ENCODE measurements at regions not wholly inside any gene's neighbourhood (a gene's known extent, or its start where the extent isn't known, plus 50 kb on each side); places are given as distances from the start of the nearest gene placed in this dataset.

DNA sequence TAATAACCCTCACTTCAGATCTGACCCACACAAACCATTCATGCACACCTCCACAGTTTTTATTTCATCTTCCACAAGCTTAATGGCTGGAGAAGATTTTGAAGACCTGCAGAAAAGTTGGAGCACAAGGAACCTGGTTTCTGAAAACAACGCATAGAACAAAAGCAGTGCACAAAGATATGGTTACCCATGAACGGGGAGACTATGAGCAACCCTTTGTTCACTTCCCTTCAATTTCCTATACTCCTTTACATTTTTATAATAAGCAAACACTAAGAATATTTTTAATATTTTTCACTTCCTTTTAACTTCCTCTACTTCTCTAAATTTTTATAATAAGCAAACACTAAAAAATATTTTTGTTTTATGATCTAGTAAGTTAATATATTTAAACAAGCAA, 103.5 kb upstream of the UBE2E2 start:
- DNase-seq (ENCODE audit: low spot score): no peak

DNA sequence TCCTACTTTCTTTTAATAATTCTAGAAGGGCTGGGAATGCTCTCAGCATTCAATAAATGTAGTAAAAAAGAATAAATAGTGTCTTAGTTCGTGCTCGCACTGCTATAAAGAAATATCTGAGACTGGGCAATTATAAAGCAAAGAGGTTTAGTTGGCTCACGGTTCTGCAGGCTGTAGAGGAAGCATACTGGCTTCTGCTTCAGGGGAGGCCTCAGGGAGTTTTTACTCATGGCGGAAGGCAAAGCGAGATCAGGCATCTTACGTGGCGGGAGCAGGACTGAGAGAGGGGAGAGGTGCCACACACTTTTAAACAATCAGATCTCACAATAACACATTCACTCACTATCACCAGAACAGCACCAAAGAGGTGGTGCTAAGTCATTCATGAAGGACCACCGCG, 103.0 kb upstream of the UBE2E2 start:
- DNase-seq (ENCODE audit: low spot score): no peak

DNA sequence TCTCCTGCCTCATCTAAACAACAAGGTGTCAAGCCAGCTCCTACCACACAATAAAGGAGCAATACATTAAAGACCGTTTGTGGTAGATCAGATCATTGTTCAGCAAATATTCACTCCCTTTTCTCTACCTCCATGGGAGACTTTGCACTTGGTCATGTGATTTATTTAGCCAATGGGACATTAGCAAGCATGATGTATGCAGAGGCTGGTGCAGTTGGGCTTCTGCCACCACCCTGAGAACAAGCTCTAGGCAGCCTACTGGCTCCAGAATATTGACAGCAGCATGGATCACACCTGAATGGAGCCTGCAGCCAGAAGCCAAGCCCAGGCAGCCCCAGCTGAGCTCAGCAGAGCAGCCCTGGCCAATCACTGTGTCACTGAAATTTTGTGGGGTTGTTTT, 99.4 kb upstream of the UBE2E2 start:
- no peak for DNase-seq (ENCODE audit: low spot score)

DNA sequence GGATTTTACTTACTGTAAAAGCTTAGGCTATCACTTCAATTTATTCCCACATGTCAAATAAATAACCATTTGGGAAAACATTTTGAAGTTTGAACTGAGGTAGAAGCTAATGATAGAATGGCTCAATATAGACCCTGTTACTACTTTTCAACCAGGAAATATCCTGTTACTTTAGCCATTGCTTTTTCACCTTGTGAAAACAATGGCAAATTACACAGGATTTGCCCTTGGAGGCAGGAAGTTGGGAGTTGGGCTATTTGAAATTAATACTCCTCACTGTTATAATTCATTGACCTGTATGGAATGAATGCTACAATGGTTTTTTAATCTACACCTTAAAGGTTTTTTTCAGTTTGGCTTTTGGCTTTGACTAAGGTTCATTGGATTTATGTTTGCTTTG, 98.1 kb upstream of the UBE2E2 start:
- DNase-seq (ENCODE audit: low spot score): no peak

DNA sequence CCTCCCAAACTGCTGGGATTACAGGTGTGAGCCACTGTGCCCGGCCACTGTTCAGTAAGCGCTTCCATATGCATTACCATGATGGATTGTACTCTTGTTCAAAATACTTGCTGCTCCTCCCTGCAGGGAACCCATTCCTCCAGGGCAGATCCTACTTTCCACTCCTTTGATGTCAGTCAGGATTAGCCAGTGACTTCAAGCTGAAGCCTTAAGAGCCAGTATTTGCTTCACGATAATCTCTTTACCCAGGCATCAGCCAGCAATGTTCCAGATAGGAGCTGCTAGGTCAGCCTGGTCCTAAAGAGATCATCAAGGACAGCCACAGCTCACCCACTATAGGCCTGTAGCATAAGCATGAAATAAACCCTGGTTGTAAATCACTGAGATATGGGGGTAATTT, 96.5 kb upstream of the UBE2E2 start:
- DNase-seq (ENCODE audit: low spot score): no peak

DNA sequence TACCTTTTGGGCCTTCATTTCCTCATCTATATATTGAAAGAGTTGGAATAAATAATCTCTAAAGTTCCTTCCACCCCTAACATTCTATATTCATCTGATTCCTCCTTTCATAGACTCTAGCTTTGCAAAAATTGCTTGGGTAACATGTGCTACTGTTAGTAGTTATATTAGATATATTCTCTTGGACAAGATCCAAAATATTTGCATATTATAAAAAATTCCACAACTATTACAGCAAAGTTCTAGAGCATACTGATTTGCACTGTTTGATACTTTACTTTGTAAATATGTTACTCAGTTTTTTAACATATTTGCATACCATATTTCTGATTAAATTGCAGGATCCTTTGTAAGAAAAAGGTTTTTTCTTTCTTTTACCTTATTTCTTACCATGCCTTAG, 95.9 kb upstream of the UBE2E2 start:
- no peak for DNase-seq (ENCODE audit: low spot score)

DNA sequence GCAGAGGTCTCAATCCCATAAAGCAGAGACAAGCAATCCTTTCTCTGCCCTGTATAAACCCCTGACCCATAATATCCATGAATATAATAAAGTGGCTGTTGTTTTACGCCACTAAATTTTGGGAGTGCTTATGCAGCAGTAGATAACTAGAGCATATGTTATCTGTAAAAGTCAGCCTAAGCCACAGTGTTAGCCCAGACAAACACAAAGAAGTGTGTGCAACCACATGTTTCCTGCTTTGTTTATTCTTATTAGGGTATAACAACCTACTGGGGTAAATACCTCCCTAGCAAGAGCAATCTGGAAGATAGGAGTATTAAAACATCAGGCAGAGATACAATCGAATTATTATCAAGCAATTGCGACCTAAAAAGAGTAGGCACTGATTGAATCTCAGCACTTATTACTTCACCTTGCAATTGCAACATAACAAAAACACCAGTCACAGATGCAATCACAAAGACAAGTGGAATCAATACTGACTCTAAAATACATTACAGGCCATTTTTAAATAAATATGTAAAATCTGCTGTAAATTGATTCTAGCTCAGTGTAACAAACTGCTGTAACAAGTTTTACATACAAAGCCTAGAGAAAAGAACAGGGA, 94.6 kb upstream of the UBE2E2 start:
- no peak for DNase-seq (ENCODE audit: low spot score)

DNA sequence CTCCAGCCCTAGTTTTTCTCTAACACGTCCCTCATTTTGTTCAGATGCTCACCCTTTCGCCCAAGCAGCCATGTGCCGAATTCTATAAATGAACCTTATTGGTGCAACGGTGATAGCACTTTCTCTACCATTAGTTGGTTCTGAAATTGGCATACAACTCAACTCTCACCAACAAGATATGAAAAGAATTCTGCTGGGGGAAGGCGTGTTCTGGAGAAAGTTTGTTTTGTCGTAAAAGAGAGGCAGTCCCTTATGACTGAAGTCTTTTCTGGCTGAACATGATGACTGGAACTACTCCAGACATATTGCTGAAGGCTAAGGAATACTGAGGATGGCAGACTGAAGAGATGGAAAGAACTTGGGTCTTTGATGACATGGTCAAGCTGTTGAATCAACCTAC, 91.8 kb upstream of the UBE2E2 start:
- DNase-seq (ENCODE audit: low spot score): no peak

DNA sequence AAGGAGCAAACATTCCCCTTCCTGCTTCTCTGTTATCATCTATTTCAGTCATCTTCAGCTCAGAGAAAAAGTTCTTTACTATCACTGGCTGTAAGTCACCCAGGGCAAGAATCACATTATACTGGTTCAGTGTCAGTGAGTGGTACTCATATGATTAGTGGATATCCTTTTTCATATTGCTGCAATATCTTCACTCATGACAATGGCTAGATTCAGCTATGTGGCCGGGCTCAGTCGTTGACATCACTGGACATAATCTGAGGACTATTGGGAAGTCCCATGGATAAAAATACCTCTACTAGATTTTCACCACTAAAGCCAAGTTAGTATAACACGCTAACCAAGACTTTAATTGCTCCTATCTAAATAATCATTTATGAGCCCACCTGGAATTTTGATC, 91.3 kb upstream of the UBE2E2 start:
- DNase-seq (ENCODE audit: low spot score): no peak

DNA sequence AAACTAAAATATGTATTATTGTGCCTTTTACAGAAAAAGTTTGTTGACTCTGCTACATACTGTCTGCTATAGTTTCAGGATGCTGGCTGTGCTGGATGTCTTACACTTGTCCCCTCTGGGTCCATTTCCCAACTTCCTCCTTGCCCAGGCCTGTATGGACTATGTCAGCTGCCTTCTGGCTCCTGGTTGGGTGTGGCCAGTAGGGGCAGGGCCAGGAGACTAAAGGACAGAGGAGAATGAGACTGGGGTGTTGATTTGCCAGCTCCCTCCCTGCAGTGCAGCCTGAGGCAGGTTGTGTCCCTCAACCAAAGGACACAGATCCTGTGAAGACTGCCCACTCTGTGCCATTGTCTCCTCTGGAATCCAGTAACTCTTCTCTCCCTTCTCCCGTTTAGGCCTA, 90.6 kb upstream of the UBE2E2 start:
- peak; percentile 43 for DNase-seq (ENCODE audit: low spot score)

DNA sequence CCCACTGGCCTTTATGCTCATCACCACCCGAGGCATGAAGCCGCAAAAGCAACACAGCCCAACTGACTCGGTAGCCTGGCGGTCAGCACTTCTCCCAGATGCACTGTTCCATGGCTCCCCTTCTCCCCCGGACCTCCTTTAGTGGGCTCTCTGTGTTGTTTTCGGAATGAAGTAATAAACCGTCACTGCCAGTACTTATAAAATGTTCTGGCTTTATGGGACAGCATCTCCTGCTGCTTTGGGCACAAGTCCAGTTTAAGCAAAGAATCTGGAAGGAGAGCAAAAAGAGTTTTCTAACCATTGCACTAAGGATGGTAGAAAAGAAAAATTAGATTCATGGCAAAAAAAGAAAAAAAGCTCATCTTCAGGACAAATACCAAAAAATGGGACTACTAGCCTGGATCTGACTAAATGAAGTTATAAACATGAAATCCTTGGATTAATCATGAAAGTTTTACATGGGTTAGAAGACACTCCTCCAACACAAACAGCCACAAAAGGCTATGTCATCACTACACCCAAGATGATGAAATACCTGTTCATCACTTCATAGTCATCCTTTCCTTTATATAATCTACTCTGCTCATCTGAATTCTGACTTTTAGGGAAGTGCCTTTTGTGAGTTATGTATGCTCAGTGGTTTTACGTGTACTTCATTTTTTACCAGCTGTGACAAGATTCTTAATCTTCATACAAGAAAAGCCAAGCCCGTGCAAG, 89.5 kb upstream of the UBE2E2 start:
- peak; percentile 73 for DNase-seq (ENCODE audit: low spot score)

DNA sequence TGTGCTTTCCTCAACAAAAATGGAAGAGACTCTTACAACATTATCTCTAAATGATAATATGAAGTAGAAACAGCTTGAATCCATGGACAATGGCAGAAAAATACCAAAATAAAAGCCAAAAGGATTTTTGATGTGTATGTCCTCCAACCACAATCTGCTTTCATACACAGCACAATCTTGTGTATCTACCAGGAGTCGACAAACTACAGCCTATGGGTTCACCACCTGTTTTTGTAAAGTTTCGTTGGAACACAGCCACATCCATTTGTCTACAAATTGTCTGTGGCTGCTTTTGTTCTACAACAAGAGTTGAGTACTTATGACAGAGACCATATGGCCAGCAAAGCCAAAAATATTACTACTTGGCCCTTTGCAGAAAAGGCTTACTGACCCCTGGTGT, 88.7 kb upstream of the UBE2E2 start:
- DNase-seq (ENCODE audit: low spot score): peak; percentile 5

DNA sequence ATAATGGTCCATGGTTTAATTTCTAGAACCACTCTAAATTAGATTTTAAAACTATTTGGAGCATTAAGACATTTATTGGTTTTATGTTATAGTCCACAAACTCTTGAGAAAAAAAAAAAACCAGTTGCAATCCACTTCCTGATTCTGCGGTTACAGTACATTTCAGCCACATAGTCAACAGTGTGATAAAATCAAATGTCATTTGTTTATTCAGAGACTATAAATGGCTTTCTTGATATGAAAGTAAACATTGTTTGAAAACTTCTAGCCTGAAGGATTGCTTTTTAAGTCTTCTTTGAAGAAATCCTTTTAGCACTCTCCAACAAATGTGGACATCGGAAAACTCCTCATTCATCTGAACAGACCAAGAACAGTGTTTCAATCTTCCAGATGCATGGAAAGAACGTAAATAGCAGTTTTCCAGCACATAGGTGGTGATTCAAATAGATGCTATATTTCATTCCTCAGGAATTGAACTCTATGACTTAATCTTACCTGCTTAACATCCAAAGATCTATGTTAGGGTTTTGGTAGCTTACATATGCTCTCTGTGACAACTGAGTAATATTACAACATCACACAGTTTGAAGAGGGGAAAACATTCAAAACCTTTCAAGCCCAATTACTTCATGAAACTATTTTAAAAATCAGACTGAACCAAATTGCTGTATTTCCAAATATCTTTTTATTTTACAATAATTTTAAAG, 87.8 kb upstream of the UBE2E2 start:
- peak; percentile 64 for DNase-seq (ENCODE audit: low spot score)

DNA sequence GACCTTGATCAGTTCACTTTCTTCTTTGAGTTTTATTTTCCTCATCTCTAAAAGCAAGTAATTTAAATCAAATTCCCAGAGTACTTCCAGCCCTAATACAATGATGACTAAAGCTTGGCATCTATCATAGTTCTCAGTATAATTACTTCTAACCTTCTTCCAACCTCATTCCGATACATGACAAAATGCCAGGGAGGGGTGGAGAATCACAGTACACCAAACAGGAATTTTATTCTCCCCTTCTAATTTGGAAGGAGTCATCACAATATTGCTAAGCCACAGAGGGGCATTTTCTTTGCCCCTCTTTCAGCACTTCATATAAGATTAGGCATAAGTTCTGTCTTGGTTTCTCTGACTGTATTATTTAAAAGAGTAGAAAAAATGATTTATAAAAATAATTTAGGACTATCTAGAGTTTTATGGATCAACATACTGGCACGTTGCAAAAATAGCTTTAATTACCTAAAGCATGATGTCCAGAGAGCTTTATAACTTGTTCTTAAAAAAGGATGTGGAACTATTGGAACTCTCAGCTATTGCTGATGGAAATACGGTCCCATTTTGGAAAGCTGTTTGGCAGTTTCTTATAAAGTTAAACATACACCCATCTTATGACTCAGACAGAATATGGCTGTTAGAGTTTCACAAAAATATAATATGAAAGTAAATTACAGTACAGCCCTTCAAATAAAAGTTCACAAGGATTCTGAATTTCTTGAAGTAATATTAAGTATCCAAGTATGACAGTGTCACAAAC, 86.9 kb upstream of the UBE2E2 start:
- DNase-seq (ENCODE audit: low spot score): no peak

DNA sequence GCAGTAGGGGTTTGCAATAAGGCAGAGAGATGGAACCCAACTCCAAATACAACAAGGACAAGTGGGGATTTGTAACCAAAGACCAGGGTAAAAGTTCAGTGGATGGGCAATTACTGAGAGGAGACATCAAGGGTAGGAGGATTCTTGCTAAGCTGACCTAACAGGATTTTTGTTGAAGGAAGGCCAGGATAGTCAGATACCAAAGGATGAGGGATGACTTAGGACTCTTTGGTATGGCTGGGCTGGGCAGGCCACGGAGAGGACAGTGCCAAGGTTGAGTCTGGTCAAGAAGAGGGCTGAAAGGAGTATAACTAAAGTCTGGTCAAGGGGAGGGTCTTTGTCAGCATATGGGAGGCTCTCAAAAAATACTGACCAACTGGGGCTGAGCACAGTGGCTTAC, 85.3 kb upstream of the UBE2E2 start:
- DNase-seq (ENCODE audit: low spot score): no peak

DNA sequence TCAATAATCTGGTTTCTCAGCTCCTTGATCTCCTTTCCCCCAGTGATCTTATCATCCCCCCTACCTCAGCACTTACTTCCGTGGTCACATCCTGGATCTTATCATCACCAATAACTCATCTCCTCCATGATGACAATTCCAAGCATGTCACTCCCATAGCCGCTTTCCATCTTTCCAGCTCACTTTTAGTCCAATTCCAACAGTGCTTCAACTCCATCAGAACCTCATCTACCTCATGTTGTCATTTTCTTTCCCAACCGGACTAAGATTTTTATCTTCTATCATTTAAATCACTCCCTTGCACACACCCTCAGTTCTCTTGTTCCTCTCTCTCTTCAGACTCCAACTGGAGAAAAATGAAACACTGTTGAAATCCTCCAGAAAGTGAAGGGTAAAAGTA, 75.9 kb upstream of the UBE2E2 start:
- DNase-seq (ENCODE audit: low spot score): no peak

DNA sequence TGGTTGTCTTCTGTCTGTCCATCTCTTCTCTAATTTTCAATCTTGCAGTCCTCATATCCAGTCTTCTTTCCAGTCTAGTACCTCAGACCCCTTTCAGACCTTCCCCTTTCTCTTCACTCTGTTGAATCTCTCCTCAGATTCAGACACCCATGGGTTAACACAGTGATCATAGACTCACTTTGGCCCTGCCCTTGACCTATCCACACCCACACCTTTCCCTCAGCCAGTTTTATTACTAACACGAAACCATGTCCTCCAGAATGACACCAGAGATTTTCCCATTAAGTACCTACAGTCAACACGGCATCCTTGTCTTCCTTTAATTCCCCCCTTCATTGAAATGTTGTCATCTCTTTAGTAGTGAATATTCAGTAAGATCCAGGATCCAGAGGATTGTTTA, 74.5 kb upstream of the UBE2E2 start:
- peak; percentile 52 for DNase-seq (ENCODE audit: low spot score)

DNA sequence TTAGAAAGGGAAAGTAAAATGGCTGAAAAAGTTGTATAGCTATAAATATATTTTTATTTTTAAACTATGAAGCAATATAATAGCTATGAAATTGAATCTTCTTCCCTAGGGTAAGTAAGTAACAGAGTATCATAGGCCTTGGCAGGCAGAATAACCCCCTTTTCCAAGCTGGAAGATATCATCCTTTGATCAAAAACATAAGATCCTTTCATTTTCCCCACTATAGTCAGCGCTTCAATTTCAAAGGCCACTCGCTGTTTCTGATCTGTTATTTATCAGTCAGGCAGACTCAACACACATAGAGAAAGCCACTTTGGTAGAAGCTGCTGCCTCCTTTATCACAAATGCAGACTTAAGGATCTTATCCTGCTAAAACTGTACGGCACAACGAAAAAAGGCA, 74.0 kb upstream of the UBE2E2 start:
- no peak for DNase-seq (ENCODE audit: low spot score)

DNA sequence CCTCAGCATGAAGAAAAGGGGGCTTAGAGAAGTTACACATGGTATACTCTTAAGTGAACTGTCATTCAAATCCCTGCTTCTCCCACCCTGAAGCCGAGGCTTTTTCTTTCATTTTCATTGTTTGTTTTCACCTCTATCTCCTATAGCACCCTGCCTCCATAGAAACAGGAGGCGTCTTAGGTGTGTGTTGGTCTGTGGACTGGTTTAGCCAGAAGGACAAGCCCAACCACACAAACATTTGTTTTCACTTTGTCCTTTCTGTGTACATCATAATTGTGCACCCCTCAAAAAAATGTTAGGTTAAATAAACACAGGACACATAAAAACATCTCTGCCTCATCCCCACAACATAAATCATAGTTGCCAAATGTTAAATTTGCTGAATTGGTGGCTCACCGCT, 73.3 kb upstream of the UBE2E2 start:
- DNase-seq (ENCODE audit: low spot score): peak; percentile 62

DNA sequence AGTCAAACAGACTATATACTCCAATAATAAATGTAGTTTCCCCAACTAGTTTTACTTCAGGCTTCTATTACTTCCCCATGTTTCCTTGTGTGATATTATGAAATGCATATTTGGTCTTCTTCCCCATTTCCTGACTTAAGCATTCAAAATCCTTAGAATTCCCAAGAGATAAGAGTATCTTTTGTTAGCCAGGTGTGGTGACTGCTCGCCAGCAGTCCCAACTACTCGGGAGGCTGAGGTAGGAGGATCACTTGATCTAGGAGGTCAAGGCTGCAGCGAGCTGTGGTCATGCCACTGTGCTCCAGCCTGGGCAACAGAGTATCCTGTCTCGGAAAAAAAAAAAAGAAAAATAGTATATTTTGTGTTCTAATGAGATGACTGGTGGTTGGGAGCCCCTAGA, 72.7 kb upstream of the UBE2E2 start:
- no peak for DNase-seq (ENCODE audit: low spot score)

DNA sequence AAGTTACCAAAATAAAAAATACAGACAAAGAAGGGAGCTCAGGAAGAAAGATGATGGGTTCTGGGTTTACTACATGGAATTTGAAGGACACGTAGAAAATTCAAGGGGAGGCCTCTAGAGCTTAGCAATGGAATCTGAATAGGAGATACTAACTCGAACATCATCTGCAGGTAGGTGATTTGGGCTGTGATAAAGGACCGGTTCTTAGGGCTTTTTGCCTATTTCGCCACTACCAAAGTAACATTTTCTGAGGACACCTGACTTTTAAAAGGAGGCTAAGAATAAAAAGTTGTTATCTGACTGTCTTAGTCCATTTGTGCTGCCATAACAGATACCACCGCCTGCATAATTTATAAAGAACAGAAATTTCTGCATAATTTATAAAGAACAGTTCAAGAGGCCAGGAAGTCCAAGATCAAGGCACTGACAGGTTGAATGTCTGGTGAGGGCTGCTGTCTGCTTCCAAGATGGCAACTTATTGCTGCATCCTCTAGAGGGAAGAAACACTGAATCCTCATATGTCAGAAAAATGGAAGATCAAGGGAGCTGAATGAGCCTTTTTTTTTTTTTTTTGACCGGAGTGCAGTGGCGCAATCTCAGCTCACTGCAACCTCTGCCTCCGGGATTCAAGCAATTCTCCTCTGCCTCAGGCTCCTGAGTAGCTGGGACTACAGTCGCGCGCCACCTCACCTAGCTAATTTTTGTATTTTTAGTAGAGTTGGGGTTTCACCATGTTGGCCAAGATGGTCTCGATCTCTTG, 67.9 kb upstream of the UBE2E2 start:
- DNase-seq (ENCODE audit: low spot score): no peak

DNA sequence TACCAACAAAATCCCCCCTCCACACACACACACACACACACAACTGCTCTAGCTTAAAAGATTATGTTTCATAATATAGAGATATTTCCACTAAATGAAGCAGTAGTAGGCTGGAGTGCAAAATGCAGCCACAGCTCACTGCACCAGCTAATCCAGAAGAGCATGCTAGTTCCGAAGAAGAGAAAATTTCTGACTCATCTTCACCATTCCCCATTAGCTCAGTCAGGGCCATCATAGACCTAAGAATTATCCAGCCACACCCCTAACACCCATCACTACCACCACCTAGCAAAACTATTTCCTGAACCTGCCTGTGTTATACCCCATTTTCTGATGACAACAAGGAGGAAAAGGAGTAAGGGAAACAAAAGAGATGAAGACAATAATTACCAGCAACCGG, 67.1 kb upstream of the UBE2E2 start:
- no peak for DNase-seq (ENCODE audit: low spot score)
